ENCODE measurements at regions not wholly inside any gene's neighbourhood (a gene's known extent, or its start where the extent isn't known, plus 50 kb on each side); places are given as distances from the start of the nearest gene placed in this dataset.

DNA sequence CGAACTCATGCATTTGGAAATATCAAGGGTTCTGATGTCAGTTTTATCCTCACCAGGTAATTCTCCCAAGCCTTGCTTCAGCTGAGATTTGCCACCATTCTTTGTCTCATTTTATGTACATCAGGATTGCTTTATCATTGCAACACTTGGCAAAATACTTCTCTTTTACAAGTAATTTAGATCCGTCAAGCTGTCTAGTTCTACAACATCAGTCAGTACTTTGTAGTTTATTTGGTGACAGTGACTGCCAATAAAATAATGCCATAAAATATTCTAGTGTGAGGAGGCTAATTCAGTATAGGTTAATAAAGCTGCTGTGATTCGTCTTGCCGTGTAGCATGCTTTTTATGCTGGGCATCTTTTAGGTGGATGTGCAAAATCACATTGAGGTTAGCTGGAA is 565.3 kb upstream of the SGO1 start:
- DNase-seq (ENCODE audit: low spot score in 2 of 2): no peak
- no peaks in the 10 kb centered on the region for H3K36me3 ChIP-seq
- H3K4me1 ChIP-seq: no peaks in the 10 kb centered on the region
- H3K9me3 ChIP-seq: no peaks in the 10 kb centered on the region
- TF ChIP-seq POLR2AphosphoS5 (IDR thresholded peaks at IDR 0.05): no peak
- no peak for TF ChIP-seq POLR2A (IDR thresholded peaks at IDR 0.05)
- TF ChIP-seq, protein P1, sequence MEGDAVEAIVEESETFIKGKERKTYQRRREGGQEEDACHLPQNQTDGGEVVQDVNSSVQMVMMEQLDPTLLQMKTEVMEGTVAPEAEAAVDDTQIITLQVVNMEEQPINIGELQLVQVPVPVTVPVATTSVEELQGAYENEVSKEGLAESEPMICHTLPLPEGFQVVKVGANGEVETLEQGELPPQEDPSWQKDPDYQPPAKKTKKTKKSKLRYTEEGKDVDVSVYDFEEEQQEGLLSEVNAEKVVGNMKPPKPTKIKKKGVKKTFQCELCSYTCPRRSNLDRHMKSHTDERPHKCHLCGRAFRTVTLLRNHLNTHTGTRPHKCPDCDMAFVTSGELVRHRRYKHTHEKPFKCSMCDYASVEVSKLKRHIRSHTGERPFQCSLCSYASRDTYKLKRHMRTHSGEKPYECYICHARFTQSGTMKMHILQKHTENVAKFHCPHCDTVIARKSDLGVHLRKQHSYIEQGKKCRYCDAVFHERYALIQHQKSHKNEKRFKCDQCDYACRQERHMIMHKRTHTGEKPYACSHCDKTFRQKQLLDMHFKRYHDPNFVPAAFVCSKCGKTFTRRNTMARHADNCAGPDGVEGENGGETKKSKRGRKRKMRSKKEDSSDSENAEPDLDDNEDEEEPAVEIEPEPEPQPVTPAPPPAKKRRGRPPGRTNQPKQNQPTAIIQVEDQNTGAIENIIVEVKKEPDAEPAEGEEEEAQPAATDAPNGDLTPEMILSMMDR (IDR thresholded peaks at IDR 0.05): no peak
- no peak overlapping the region for H3K27ac ChIP-seq
- no peaks in the 10 kb centered on the region for H3K27me3 ChIP-seq
- H3K4me3 ChIP-seq: no peak overlapping the region
- intact Hi-C loops (cut with DNase I; ENCODE audit: low total_unique reads): no loop called here

DNA sequence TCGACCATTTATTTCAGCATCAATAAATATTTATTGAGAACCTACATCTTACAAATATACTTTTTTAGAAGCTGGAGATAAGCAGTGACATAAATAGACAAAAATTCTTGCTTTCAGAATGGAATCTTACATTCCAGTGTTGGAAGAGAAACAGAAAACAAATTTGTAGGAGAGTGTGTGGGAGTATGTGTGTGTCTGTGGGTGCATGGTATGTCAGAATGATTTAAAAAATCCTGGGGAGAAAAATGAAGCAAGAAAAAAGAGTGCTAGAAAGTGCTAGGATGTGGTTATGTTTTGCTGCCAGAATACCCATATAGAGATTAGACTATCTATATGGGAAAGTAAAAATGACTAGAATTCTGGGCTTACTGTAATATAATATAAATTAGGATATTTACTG is 561.7 kb upstream of the SGO1 start:
- Histone ChIP-seq H3K9me3 (no peaks in the 10 kb centered on the region), H3K4me1 (no peaks in the 10 kb centered on the region), H3K4me3 (no peak overlapping the region), H3K27me3 (no peaks in the 10 kb centered on the region), H3K27ac (no peak overlapping the region), H3K36me3 (no peaks in the 10 kb centered on the region)
- DNase-seq (ENCODE audit: low spot score in 2 of 2): no peak
- TF ChIP-seq, protein P1 (IDR thresholded peaks at IDR 0.05): no peak
- TF ChIP-seq POLR2AphosphoS5 (IDR thresholded peaks at IDR 0.05): no peak
- intact Hi-C loops (cut with DNase I; ENCODE audit: low total_unique reads): no loop called here

DNA sequence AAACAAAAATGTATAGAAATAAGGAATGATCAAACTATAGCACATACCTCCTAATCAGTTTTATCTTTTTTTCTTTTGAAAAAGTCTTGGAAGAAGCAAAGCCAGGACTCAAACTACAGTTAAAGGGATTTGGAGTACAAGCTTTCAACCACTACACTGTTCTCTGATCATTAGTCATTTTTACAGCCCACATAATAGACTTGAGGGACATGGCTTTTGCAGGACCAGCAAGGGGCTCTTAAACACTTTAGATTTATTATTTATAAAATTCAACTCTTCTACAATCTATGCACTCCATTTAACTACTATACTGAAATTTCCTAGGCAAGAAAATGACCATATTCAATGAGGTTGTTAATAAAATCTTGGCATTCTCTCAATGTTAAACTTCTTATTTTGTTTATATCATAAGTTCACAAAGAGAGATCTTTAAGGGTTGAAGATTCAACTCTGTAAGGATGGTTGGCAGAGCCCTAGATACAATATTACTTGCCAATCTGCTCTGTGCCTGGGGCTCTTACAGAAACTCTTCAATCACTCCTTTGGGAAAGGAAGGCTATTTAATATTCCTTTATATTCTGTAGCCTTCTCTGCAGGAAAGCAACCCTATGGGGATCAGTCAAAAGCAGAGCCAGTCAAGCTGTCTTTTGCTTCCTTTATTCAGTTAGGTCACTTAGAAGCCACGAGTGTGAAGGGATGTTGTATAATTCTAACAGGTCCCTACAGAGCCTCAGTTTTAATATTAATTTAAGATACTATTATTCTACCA is 557.7 kb upstream of the SGO1 start:
- no peak for DNase-seq (ENCODE audit: low spot score in 2 of 2)
- H3K4me1 ChIP-seq: no peaks in the 10 kb centered on the region
- H3K36me3 ChIP-seq: no peaks in the 10 kb centered on the region
- H3K27me3 ChIP-seq: no peaks in the 10 kb centered on the region
- H3K4me3 ChIP-seq: no peak overlapping the region
- TF ChIP-seq POLR2AphosphoS5 (IDR thresholded peaks at IDR 0.05): no peak
- no peak for TF ChIP-seq POLR2A (IDR thresholded peaks at IDR 0.05)
- intact Hi-C loops (cut with DNase I; ENCODE audit: low total_unique reads): no loop called here
- no peak overlapping the region for H3K27ac ChIP-seq
- no peaks in the 10 kb centered on the region for H3K9me3 ChIP-seq

DNA sequence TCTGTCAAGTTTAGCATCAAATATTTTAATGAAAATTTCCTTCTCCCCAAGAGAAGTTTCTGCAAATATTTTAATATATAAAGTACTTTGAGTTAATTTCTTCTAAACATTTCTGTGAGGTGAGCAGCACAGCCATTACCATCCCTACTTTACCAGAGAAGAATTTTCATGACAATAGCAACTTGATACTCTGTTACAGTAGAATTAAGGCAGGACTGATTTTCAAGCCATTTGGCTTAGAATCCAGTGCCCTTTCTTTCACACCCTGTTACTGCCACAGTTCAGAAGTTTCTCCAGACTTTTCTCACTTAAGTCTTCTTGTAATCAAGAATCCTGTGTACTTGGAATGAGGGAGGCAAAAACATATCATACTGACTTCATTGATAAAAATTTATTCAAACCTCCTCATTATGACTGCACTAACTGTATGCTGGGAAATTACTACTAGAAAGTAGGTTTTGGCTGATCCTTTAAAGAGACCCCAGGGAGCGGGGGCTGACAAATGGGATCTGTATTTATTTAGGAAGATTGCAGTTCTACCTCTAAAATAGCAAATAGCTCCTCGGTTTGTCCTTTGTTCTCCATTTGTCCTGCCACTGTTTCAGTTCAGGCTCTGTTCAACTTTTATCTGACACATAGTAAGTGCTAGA is 557.0 kb upstream of the SGO1 start:
- no peaks in the 10 kb centered on the region for H3K27me3 ChIP-seq
- intact Hi-C loops (cut with DNase I; ENCODE audit: low total_unique reads): no loop called here
- no peak for DNase-seq (ENCODE audit: low spot score in 2 of 2)
- no peaks in the 10 kb centered on the region for H3K4me1 ChIP-seq
- no peak overlapping the region for H3K27ac ChIP-seq
- no peak overlapping the region for H3K4me3 ChIP-seq
- H3K9me3 ChIP-seq: no peaks in the 10 kb centered on the region
- TF ChIP-seq, protein P1 (IDR thresholded peaks at IDR 0.05): no peak
- no peak for TF ChIP-seq POLR2A (IDR thresholded peaks at IDR 0.05)
- no peak for TF ChIP-seq POLR2AphosphoS5 (IDR thresholded peaks at IDR 0.05)
- H3K36me3 ChIP-seq: no peaks in the 10 kb centered on the region

DNA sequence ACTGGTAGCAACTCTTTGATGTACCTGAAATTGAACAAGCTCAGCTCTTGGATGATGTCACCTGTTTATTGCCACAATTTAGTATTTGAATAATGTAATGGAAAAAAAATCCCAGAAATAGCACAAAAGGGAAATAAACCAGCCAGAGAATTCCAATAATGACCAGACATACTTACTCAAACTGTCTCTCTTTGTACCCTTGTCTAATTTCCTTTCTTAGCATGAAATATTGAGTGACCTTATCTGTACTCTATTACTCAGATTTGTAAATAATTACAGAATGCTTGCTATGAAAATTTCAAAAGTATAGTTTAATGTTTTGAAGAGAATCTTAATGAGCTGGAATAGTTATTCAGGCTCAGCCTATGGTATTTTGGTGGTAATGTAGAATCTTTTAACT is 555.4 kb upstream of the SGO1 start:
- DNase-seq (ENCODE audit: low spot score in 2 of 2): no peak
- Histone ChIP-seq H3K4me3 (no peak overlapping the region), H3K36me3 (no peaks in the 10 kb centered on the region), H3K27me3 (no peaks in the 10 kb centered on the region), H3K4me1 (no peaks in the 10 kb centered on the region), H3K9me3 (no peaks in the 10 kb centered on the region), H3K27ac (no peak overlapping the region)
- intact Hi-C loops (cut with DNase I; ENCODE audit: low total_unique reads): no loop called here
- TF ChIP-seq, protein P1 (IDR thresholded peaks at IDR 0.05): no peak
- TF ChIP-seq POLR2A (IDR thresholded peaks at IDR 0.05): no peak
- no peak for TF ChIP-seq POLR2AphosphoS5 (IDR thresholded peaks at IDR 0.05)
